H1 (cell line): ENCODE measurements at regions not wholly inside any gene's neighbourhood (a gene's known extent, or its start where the extent isn't known, plus 50 kb on each side); places are given as distances from the start of the nearest gene placed in this dataset.

Experiments
- CTCF ChIA-PET: fragments of 300-600 bp; sonication (Branson Sonifier 250); formaldehyde crosslinking; loops from one replicate; lab custom pipeline; 2021; ENCODE audit not compliant: partially characterized antibody; lab: Charles Lee
- POLR2A ChIA-PET: fragments of 300-600 bp; sonication (Branson Sonifier 250); formaldehyde crosslinking; loops from one replicate; lab custom pipeline; 2021; ENCODE audit warnings: inconsistent platforms; ENCODE audit not compliant: partially characterized antibody; lab: Charles Lee
- DNase-seq, 2 experiments: peaks; one replicate each; pipeline versions ENCODE4 v3.0.0 to v3.0.0-alpha.2; 2010 to 2022; ENCODE audit warnings: low spot score in 2 of 2, low read depth in 1 of 2, mixed read lengths in 1 of 2
- FAIRE-seq: peaks from 2 replicates; lab custom pipeline; 2011; peaks lifted over from hg19 to GRCh38; lab: Jason Lieb, UNC
- H2AFZ ChIP-seq: 2 replicates; pipeline ENCODE4 v1.8.1; 2012; ENCODE audit warnings: low read length, inconsistent platforms
- H2AK5ac ChIP-seq: 2 replicates; pipeline ENCODE4 v1.6.1; 2013; ENCODE audit warnings: low read depth, low read length
- H2BK120ac ChIP-seq: replicated peaks from 2 replicates; pipeline ENCODE3; 2013; ENCODE audit warnings: low read depth, low read length, inconsistent platforms
- H2BK12ac ChIP-seq: 2 replicates; pipeline ENCODE4 v1.6.1; 2013; ENCODE audit warnings: low read depth, low read length
- H2BK15ac ChIP-seq: 2 replicates; pipeline ENCODE4 v1.6.1; 2013; ENCODE audit warnings: low read length
- H2BK20ac ChIP-seq: 2 replicates; pipeline ENCODE4 v1.6.1; 2013; ENCODE audit warnings: low read length
- H2BK5ac ChIP-seq: 2 replicates; pipeline ENCODE4 v1.6.1; 2013; ENCODE audit warnings: low read depth, low read length
- H3K14ac ChIP-seq: 2 replicates; pipeline ENCODE4 v1.6.1; 2013; ENCODE audit warnings: inconsistent platforms; ENCODE audit not compliant: insufficient read length
- H3K18ac ChIP-seq: 2 replicates; pipeline ENCODE4 v1.6.1; 2013; ENCODE audit warnings: low read length; ENCODE audit errors: extremely low read depth
- H3K23ac ChIP-seq: 2 replicates; pipeline ENCODE4 v1.6.1; 2013; ENCODE audit warnings: inconsistent platforms; ENCODE audit not compliant: insufficient read length
- H3K23me2 ChIP-seq: 2 replicates; pipeline ENCODE4 v1.6.1; 2013; ENCODE audit warnings: low read depth, low read length
- H3K27ac ChIP-seq: 2 replicates; pipeline ENCODE4 v1.6.1; 2011; ENCODE audit warnings: low read depth, low read length, inconsistent platforms
- H3K27me3 ChIP-seq, 4 experiments: replicated peaks in 1 of 4; 1 replicate in 1 of 4; 2 replicates in 3 of 4; pipeline versions ENCODE4 v1.6.1 to v1.8.1; 2011 to 2013; ENCODE audit warnings: low read length in 3 of 4, mild to moderate bottlenecking in 3 of 4, inconsistent platforms in 2 of 4, mixed read lengths in 2 of 4, moderate library complexity in 1 of 4; ENCODE audit not compliant: control insufficient read depth in 3 of 4, insufficient read depth in 3 of 4; ENCODE audit errors: extremely low read depth in 1 of 4
- H3K36me3 ChIP-seq, 4 experiments: 2 replicates each; pipeline versions ENCODE4 v1.6.1 to v1.8.1; 2011 to 2013; ENCODE audit warnings: mild to moderate bottlenecking in 4 of 4, low read length in 3 of 4, moderate library complexity in 2 of 4, control low read depth in 1 of 4, inconsistent platforms in 1 of 4; ENCODE audit not compliant: insufficient read depth in 4 of 4, control insufficient read depth in 2 of 4
- H3K4ac ChIP-seq: replicated peaks from 2 replicates; pipeline ENCODE3; 2013; ENCODE audit warnings: low read length, low read depth, mixed read lengths, inconsistent platforms; ENCODE audit not compliant: insufficient read length
- H3K4me1 ChIP-seq, 4 experiments: replicated peaks in 1 of 4; 1 replicate in 1 of 4; 2 replicates in 3 of 4; pipeline versions ENCODE4 v1.6.1 to v1.8.1; 2011 to 2013; ENCODE audit warnings: low read length in 3 of 4, inconsistent platforms in 2 of 4, mixed read lengths in 1 of 4; ENCODE audit not compliant: insufficient read depth in 4 of 4, control insufficient read depth in 3 of 4
- H3K4me2 ChIP-seq, 2 experiments: 2 replicates each; pipeline versions ENCODE4 v1.6.1 to v1.8.1; 2011 to 2013; ENCODE audit warnings: low read depth in 2 of 2, low read length in 2 of 2, control low read depth in 1 of 2, inconsistent platforms in 1 of 2, mild to moderate bottlenecking in 1 of 2; ENCODE audit not compliant: insufficient read depth in 1 of 2
- H3K4me3 ChIP-seq, 4 experiments: fragments of 200-600, 300-600 bp in 1 of 4; sonication (generic), shearing (Covaris generic), sonication (Bioruptor Twin) in 1 of 4; 2 replicates each; pipeline versions ENCODE4 v1.5.1 to v1.8.1; 2011 to 2016; ENCODE audit warnings: low read length in 4 of 4, low read depth in 3 of 4, control low read depth in 2 of 4, inconsistent platforms in 2 of 4, mild to moderate bottlenecking in 2 of 4, mixed read lengths in 1 of 4, moderate library complexity in 1 of 4; ENCODE audit not compliant: insufficient read depth in 2 of 4; ENCODE audit errors: extremely low read depth in 1 of 4
- H3K56ac ChIP-seq: replicated peaks from 2 replicates; pipeline ENCODE3; 2013; ENCODE audit warnings: low read depth, mild to moderate bottlenecking, mixed read lengths, low read length, inconsistent platforms; ENCODE audit not compliant: insufficient read length
- H3K79me1 ChIP-seq: 2 replicates; pipeline ENCODE4 v1.6.1; 2013; ENCODE audit warnings: low read depth, low read length, control low read depth
- H3K79me2 ChIP-seq, 2 experiments: 2 replicates each; pipeline versions ENCODE4 v1.6.1 to v1.8.1; 2012 to 2013; ENCODE audit warnings: low read length in 2 of 2, mild to moderate bottlenecking in 2 of 2, inconsistent platforms in 1 of 2; ENCODE audit not compliant: insufficient read depth in 2 of 2, control insufficient read depth in 1 of 2
- H3K9ac ChIP-seq, 4 experiments: replicated peaks in 1 of 4; 1 replicate in 1 of 4; 2 replicates in 3 of 4; pipeline versions ENCODE4 v1.6.1 to v1.8.1; 2011 to 2013; ENCODE audit warnings: low read depth in 3 of 4, low read length in 3 of 4, control low read depth in 2 of 4, mild to moderate bottlenecking in 2 of 4, moderate library complexity in 2 of 4, inconsistent platforms in 1 of 4; ENCODE audit errors: extremely low read depth in 1 of 4
- H3K9me3 ChIP-seq, 2 experiments: 2 replicates each; pipeline versions ENCODE4 v1.6.1 to v1.8.1; 2012 to 2013; ENCODE audit warnings: mild to moderate bottlenecking in 2 of 2, moderate library complexity in 2 of 2, control low read depth in 1 of 2, inconsistent platforms in 1 of 2, low read depth in 1 of 2, low read length in 1 of 2, mixed read lengths in 1 of 2; ENCODE audit not compliant: insufficient read depth in 2 of 2
- H4K20me1 ChIP-seq, 2 experiments: replicated peaks in 1 of 2; 2 replicates each; pipeline versions ENCODE3 to v1.8.1; 2011 to 2013; ENCODE audit warnings: inconsistent platforms in 2 of 2, low read length in 2 of 2, mild to moderate bottlenecking in 1 of 2; ENCODE audit not compliant: insufficient read depth in 2 of 2, control insufficient read depth in 1 of 2
- H4K5ac ChIP-seq: 2 replicates; pipeline ENCODE4 v1.6.1; 2013; ENCODE audit warnings: low read length, low read depth, mixed read lengths, inconsistent platforms; ENCODE audit not compliant: insufficient read length
- H4K8ac ChIP-seq: 2 replicates; pipeline ENCODE4 v1.8.0; 2013; ENCODE audit warnings: mild to moderate bottlenecking, moderate library complexity, low read length, inconsistent platforms; ENCODE audit not compliant: insufficient read depth; ENCODE audit errors: extremely low read depth
- H4K91ac ChIP-seq: replicated peaks from 2 replicates; pipeline ENCODE3; 2013; ENCODE audit warnings: low read length, mixed read lengths, inconsistent platforms; ENCODE audit not compliant: insufficient read length
- CREB1 ChIP-seq: IDR thresholded peaks from 2 replicates; pipeline ENCODE4 v1.6.1; 2012; ENCODE audit warnings: inconsistent platforms
- GABPA ChIP-seq: IDR thresholded peaks from 2 replicates; pipeline ENCODE4 v1.6.1; 2011; ENCODE audit warnings: mild to moderate bottlenecking, low read length, moderate library complexity, borderline replicate concordance; ENCODE audit not compliant: insufficient read depth
- SP2 ChIP-seq: IDR thresholded peaks from 2 replicates; pipeline ENCODE4 v1.6.1; 2012; ENCODE audit warnings: mild to moderate bottlenecking, low read length, inconsistent platforms
- TEAD4 ChIP-seq: IDR thresholded peaks from 2 replicates; pipeline ENCODE4 v1.6.1; 2012; ENCODE audit warnings: low read depth, low read length, inconsistent platforms, mixed read lengths
- WGBS, 2 experiments: shearing (Covaris generic) in 1 of 2; methylation state at CpG; one replicate each; pipeline versions ENCODE4 v1.1.6 to v1.1.7; 2013 to 2015; ENCODE audit warnings: low lambda C conversion rate in 2 of 2, mixed read lengths in 2 of 2, inconsistent platforms in 1 of 2, low coverage in 1 of 2, missing lambda C conversion rate in 1 of 2; ENCODE audit not compliant: insufficient replicate concordance in 2 of 2, insufficient coverage in 1 of 2, insufficient read length in 1 of 2; ENCODE audit errors: extremely low coverage in 1 of 2, missing lambda C conversion rate in 1 of 2; 5-methylcytosine and 5-hydroxymethylcytosine counted together

DNA sequence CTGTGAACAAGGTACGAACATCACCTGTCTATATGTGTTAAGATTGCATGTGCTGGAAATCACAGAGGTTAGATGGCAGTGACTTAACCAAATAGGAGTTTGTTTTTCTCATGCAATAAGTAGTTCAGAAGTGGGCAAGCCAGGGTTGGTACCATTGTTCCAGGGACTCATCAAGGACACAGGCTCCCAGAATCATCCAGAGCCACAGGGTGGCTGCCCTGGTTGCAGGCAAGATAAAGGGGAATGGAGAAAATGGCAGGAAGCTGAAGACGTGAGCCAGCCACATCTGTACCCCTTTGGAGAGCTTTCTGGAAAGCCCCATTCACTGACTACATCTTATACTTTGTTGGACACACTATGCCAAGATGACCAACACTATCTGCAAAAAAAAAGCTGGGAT lies 126.0 kb upstream of the IL12B start:
- H4K5ac ChIP-seq, result no peak overlapping the region
- no peak overlapping the region for H3K4me3 ChIP-seq
- no peak overlapping the region for H2BK12ac ChIP-seq
- H3K27me3 ChIP-seq, result no peaks in the 10 kb centered on the region
- H2BK120ac ChIP-seq, result no peak overlapping the region
- H3K4me1 ChIP-seq, result no peaks in the 10 kb centered on the region
- no peak overlapping the region for H4K91ac ChIP-seq
- DNase-seq, result no peak
- no peak overlapping the region for H2AFZ ChIP-seq
- H3K56ac ChIP-seq, result no peak overlapping the region
- H3K14ac ChIP-seq, result no peak overlapping the region
- FAIRE-seq, result no peak
- no peak overlapping the region for H2BK15ac ChIP-seq
- ChIA-PET POLR2A (no interaction called here), CTCF (interaction anchor here (0.6 to 9.1 kb wide), 8 partner anchors 9 to 179 kb away, joined by 3 to 74 read pairs (median 4); no protein-coding TSS in a partner anchor)
- no peak for TF ChIP-seq SP2
- no peak for TF ChIP-seq CREB1
- no peak for TF ChIP-seq GABPA
- TF ChIP-seq TEAD4, result no peak
- H4K8ac ChIP-seq, result no peak overlapping the region
- H3K79me2 ChIP-seq, result no peaks in the 10 kb centered on the region
- no peak overlapping the region for H3K4ac ChIP-seq
- no peak overlapping the region for H3K23ac ChIP-seq
- H4K20me1 ChIP-seq, result no peaks in the 10 kb centered on the region
- no peak overlapping the region for H2BK5ac ChIP-seq
- 88% methylated on average over 2 of the region's 2 CpGs; no CpG with 5 or more reads in 1 of the 2 experiments for WGBS, 2 experiments
- no peaks in the 10 kb centered on the region for H3K36me3 ChIP-seq
- H3K18ac ChIP-seq, result no peak overlapping the region
- no peak overlapping the region for H2BK20ac ChIP-seq
- no peak overlapping the region for H3K9ac ChIP-seq
- no peaks in the 10 kb centered on the region for H3K79me1 ChIP-seq
- H2AK5ac ChIP-seq, result no peak overlapping the region
- H3K27ac ChIP-seq, result no peak overlapping the region
- peaks cover 2% of the 10 kb centered on the region; the same call in 1 of the 2 replicates for H3K23me2 ChIP-seq
- H3K9me3 ChIP-seq, result no peaks in the 10 kb centered on the region
- no peak overlapping the region for H3K4me2 ChIP-seq
